MCF 10A (cell line): ENCODE measurements at regions not wholly inside any gene's neighbourhood (a gene's known extent, or its start where the extent isn't known, plus 50 kb on each side); places are given as distances from the start of the nearest gene placed in this dataset.

Experiments used
- BruUV-seq: library from RNA; stranded (reverse); fragments of 400-500 nt; replicated peaks from 2 replicates; lab custom pipeline; 2021; lab: Mats Ljungman, UMichigan
- CTCF ChIA-PET: fragments of 300-600 bp; sonication (Branson Sonifier 250); formaldehyde crosslinking; extraction: SDS; loops from one replicate; lab custom pipeline; 2021; ENCODE audit warnings: antibody characterized with exemption, inconsistent platforms; lab: Yijun Ruan, JAX
- POLR2A ChIA-PET: fragments of 300-600, 350-650 bp; sonication (Branson Sonifier 250); formaldehyde crosslinking; extraction: SDS; loops from one replicate; lab custom pipeline; 2020; ENCODE audit warnings: antibody characterized with exemption, inconsistent platforms; lab: Yijun Ruan, JAX
- DNase-seq: peaks from one replicate; pipeline ENCODE4 v3.0.0-alpha.2; 2018; ENCODE audit not compliant: unreplicated experiment
- H3K27ac Mint-ChIP-seq: one replicate; pipeline ENCODE4 v1.8.0; 2022; ENCODE audit warnings: mild to moderate bottlenecking, low read depth, mixed read lengths; ENCODE audit not compliant: unreplicated experiment
- H3K27me3 Mint-ChIP-seq: one replicate; pipeline ENCODE4 v1.8.0; 2022; ENCODE audit warnings: mixed read lengths; ENCODE audit not compliant: insufficient read depth, unreplicated experiment
- H3K36me3 Mint-ChIP-seq: one replicate; pipeline ENCODE4 v1.8.0; 2022; ENCODE audit warnings: mild to moderate bottlenecking, moderate library complexity, mixed read lengths; ENCODE audit not compliant: insufficient read depth, unreplicated experiment
- H3K4me1 Mint-ChIP-seq: one replicate; pipeline ENCODE4 v1.8.0; 2022; ENCODE audit warnings: mixed read lengths; ENCODE audit not compliant: insufficient read depth, unreplicated experiment
- H3K4me3 Mint-ChIP-seq: one replicate; pipeline ENCODE4 v1.8.0; 2022; ENCODE audit warnings: mild to moderate bottlenecking, moderate library complexity, mixed read lengths; ENCODE audit not compliant: unreplicated experiment
- H3K9me3 Mint-ChIP-seq: one replicate; pipeline ENCODE4 v1.8.0; 2022; ENCODE audit warnings: mixed read lengths; ENCODE audit not compliant: unreplicated experiment
- CTCF ChIP-seq: fragments of 200-600 bp; IDR thresholded peaks from one replicate; pipeline ENCODE4 v1.8.0; 2022; ENCODE audit warnings: antibody characterized with exemption, mild to moderate bottlenecking; ENCODE audit not compliant: unreplicated experiment
- intact Hi-C: fragments of 100-400 bp; cut with micrococcal nuclease; formaldehyde crosslinking; loops from 2 replicates; pipeline ENCODE4 v1.14.1; 2022

- CTCF ChIA-PET: no interaction called here
- no peak overlapping the region for H3K4me3 Mint-ChIP-seq
- H3K9me3 Mint-ChIP-seq: no peaks in the 10 kb centered on the region
- no TSS peak for BruUV-seq
- DNase-seq: no peak
- H3K27me3 Mint-ChIP-seq: no peaks in the 10 kb centered on the region
- intact Hi-C loops: no loop called here
- H3K27ac Mint-ChIP-seq: no peak overlapping the region
- no peaks in the 10 kb centered on the region for H3K4me1 Mint-ChIP-seq
- no peak for TF ChIP-seq CTCF
- H3K36me3 Mint-ChIP-seq: peaks cover 4% of the 10 kb centered on the region
- POLR2A ChIA-PET: no interaction called here
Observed at GRCh38 chr12:19052689-19053088, 76.8 kb upstream of the PLEKHA5 start.

GRCh38 chr12:19053218-19053617, 76.3 kb upstream of the PLEKHA5 start:
- intact Hi-C loops: no loop called here

GRCh38 chr12:19054035-19054434, 75.5 kb upstream of the PLEKHA5 start:
- BruUV-seq: no TSS peak
- no peak overlapping the region for H3K27ac Mint-ChIP-seq
- CTCF ChIA-PET: no interaction called here

More at GRCh38 chr12:19053218-19053617, 76.3 kb upstream of the PLEKHA5 start:
- BruUV-seq: no TSS peak
- TF ChIP-seq CTCF: no peak
- Mint-ChIP-seq H3K9me3 (no peaks in the 10 kb centered on the region), H3K4me3 (no peak overlapping the region), H3K36me3 (peaks cover 4% of the 10 kb centered on the region), H3K27ac (no peak overlapping the region), H3K27me3 (no peaks in the 10 kb centered on the region), H3K4me1 (no peaks in the 10 kb centered on the region)
- DNase-seq: no peak
- ChIA-PET CTCF (no interaction called here), POLR2A (no interaction called here)

GRCh38 chr12:19055589-19055988, 73.9 kb upstream of the PLEKHA5 start:
- H3K27ac Mint-ChIP-seq: no peak overlapping the region

More at GRCh38 chr12:19054035-19054434, 75.5 kb upstream of the PLEKHA5 start:
- POLR2A ChIA-PET: interaction anchor here (0.9 kb wide), 1 partner anchor 43 kb away, joined by 4 read pairs; no protein-coding TSS in a partner anchor
- H3K4me1 Mint-ChIP-seq: no peaks in the 10 kb centered on the region
- H3K27me3 Mint-ChIP-seq: no peaks in the 10 kb centered on the region
- no peaks in the 10 kb centered on the region for H3K9me3 Mint-ChIP-seq
- intact Hi-C loops: no loop called here
- no peak overlapping the region for H3K4me3 Mint-ChIP-seq
- TF ChIP-seq CTCF: no peak
- peaks cover 4% of the 10 kb centered on the region for H3K36me3 Mint-ChIP-seq
- DNase-seq: no peak

More at GRCh38 chr12:19055589-19055988, 73.9 kb upstream of the PLEKHA5 start:
- Mint-ChIP-seq H3K9me3 (no peaks in the 10 kb centered on the region), H3K4me1 (no peaks in the 10 kb centered on the region), H3K36me3 (peaks cover 4% of the 10 kb centered on the region), H3K27me3 (no peaks in the 10 kb centered on the region), H3K4me3 (no peak overlapping the region)
- intact Hi-C loops: no loop called here
- ChIA-PET CTCF (interaction anchor here (0.6 to 1.0 kb wide), 2 partner anchors 8 to 16 kb away, joined by 3 read pairs; no protein-coding TSS in a partner anchor), POLR2A (interaction anchor here (1.0 kb wide), 1 partner anchor 74 kb away, joined by 4 read pairs; the partner anchor contains the start of gene PLEKHA5)
- no peak for TF ChIP-seq CTCF
- DNase-seq: no peak
- BruUV-seq: no TSS peak
